Medulla oblongata (tissue), 1 donor: ENCODE measurements at regions not wholly inside any gene's neighbourhood (a gene's known extent, or its start where the extent isn't known, plus 50 kb on each side); places are given as distances from the start of the nearest gene placed in this dataset.

Source experiments
- DNase-seq: peaks from one replicate; pipeline ENCODE4 v3.0.0-alpha.2; 2015; ENCODE audit errors: extremely low spot score

DNA sequence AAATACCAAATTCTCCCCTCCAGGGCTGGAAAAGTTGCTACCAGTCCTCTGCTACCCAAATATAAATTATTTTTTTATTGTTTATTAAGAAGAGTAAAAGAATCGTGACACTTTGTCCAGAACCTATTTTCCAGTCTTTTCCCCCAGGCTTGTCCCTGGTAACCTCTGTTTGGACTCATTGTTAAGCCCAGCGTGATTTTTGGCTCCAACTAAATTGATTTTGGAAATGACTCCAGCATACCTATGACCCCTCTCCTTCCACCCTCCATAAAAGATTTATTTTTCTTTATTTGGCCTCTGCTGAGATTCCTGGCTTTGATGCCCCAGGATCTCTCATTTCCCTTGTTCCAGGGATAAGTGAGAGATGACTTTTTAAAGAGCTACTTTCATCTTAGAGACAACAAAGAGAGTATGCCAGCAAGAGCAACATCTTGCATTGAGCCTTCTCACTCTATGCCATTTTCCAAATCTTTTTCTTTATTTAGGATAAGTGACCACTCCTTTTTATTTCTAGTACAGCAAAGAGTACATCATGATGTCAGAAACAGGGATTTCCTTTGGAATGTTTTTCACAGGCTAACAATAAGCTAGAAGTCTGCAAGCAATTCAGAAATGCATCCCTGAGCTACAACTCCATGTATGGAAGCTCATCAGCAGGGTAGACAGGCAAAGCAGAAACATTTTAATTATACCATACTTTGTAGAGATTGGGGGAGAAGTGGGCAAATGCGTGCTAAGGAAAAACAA lies 75.8 kb downstream of the DAD1 start:
- DNase-seq: no peak

DNA sequence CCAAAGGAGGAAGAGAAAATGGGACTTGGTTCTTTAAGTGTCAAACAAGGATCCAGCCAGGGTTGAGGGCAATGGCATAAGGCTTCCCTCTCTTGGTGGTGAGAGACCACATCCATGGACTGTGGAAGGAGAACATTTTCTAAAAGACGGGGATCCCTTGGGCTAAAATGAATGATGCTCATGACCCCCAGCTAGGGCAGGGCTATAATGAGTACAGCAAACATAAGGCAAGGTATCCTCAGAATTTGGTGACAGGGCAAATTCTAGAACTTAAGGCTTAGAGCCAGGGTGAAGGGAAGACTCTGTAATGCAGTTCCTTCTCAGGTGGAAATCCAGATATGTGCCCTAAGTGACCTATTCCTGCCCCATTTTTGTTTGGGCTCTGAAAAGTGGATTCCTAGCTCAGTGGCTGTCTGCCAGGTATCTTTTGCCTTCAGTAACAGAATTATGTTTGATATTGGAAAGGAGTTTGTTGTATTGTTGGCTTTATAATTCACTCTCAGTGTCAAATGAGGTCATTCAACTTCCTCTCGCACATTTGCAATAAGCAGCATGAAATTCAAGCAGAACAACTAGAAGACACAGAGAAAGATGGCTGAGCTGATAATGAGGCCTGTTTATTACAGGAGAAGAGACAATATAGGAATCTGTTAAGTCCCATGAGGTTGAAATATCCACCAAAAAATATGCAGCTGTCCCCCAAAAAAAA lies 76.8 kb downstream of the DAD1 start:
- no peak for DNase-seq

DNA sequence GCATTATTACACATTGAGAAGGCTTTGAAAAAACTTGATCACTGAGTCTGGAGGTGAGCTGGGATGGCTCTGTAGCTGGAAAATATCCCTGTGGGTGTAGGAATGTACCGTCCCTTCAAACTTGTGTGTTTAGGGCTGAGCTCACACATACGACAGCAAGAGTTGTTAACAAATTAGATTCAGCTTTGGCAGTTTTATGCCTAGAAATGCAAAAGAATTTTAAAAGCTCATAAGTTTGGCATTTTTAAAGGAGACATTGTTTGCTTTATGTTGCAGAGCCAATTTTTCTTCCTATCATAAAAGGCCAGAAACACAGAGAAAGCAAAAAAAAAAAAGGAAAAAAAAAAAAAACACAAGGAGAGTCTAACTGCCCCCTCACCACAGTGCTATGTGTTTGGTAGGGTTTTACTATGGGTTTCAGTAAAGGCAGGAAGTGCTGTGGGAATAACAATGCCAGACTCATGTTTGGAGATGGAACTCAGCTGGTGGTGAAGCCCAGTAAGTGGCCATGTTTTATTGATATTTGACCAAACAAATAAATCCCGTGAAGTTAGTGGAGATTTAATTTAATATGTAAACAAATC lies 78.4 kb downstream of the DAD1 start:
- no peak for DNase-seq

DNA sequence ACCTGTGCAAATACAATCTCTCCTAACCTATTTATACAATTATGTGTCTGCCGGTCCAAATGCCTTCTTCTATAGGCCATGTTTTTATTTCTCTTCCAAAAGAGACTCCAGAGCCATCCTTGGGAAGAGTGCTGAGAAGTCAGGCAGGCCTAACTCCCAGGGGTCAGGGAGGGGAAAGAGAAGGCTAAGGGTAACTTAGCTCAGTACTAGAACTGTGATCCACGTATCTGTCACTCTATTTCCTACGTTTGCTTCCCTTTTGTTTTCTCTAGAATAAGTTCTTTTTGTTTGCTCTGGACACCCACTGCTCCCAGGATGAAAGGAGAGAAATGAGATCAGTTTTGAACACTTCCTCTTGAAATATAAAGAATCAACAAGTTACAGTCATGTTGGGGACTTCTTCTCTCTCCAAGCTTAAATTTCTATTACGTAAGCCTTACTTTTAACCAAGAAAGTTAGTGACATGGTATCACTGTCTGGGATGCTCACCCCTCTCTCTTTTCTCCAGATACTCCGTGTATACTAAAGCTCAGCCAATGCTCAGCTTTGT lies 79.2 kb downstream of the DAD1 start:
- no peak for DNase-seq

DNA sequence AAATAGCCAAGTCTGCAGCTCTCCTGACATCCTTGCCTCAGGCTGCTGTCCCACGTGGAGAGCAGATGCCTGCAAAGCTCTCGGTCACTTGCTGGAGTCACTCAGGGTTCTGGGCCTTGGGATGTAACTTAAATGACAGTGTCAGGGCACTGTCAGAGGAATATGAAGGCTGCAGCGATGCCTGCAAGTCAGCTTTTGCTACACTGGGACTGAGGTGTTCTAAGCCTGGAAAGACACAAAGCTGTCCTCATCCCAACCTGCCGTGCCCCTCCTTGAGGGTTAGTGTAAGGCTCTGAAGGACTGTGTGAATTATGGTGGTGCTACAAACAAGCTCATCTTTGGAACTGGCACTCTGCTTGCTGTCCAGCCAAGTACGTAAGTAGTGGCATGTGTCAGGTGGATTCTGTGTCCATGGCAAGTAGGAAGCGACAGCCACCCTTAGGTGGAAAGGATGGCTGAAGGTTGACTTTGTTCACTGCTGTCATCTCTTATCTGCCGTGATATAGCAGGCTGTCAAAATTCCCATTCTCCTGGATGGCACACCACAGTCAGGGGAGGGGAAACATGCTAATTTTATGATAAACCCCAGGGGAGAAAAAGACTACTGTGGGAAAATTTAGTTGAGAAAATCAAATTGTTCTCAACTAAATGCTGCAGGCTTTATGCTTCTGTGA lies 79.9 kb downstream of the DAD1 start:
- no peak for DNase-seq

DNA sequence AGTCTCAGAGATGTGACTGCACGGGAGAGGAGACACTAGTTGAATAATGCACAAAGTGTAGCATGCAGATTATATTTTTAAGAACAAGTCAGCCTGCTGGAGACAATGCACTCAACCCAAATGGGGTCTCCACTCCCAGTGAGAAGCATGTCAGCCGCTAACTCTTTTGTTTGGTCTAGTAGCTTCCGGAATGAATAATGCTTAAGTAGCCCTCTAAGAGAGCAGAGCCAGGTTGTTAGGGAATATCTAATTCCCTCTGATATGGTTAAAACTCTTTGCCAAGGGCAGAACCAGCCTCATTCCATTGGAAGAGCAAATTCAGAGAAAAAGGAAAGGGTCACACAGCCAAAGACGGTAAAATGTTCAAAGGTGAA lies 80.4 kb downstream of the DAD1 start:
- no peak for DNase-seq

DNA sequence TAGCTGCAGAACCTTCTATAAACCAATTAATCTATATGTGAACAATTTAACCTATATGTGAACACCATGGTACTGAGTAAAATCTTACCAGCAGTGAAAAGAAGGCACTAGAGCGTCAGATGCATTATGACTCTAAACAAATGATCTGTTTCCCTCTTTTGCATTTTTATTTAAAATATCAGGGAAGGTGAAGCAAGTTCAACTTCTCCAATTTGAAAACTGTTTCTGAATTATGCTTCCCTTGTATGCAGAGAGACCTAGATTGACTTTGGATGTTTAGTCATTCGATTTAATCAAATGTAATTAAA lies 80.9 kb downstream of the DAD1 start:
- no peak for DNase-seq

DNA sequence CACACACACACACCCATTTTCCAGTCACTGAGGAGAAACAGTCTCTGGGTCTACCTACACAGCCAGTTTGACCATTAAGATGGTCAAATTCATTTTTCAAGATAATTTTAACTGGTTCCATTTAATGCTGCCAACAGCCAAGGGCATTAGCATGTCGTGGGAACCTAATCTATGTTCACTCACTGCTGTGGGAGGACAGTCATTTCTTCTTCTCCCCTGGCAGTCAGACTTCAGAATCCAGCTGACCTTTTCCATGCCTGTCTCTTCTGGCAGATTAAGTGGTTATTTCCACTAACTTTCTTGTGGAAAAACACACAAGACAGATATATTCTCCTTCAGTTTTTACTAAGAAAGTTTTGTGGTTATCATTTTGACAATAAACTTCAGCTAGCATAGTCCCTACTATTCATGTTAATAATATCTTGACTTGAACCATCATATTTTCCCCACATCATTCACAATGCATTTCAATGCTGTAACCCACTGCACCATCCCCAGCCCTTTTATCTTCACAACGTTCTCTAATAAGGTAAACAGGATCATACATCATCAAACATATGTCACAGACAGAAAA lies 82.2 kb downstream of the DAD1 start:
- no peak for DNase-seq

DNA sequence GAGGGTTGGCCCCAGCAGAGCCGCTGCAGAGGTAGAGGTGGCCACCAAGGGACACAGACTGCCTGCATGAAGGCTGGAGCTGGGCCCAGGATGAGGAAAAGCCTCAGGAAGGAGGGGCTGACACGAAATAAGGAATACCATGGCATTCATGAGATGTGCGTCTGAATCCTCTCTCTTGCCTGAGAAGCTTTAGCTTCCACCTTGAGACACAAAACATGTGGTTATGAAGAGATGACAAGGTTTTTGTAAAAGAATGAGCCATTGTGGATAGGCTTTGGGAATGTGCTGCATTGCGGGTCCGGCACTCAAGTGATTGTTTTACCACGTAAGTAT lies 82.7 kb downstream of the DAD1 start:
- no peak for DNase-seq

DNA sequence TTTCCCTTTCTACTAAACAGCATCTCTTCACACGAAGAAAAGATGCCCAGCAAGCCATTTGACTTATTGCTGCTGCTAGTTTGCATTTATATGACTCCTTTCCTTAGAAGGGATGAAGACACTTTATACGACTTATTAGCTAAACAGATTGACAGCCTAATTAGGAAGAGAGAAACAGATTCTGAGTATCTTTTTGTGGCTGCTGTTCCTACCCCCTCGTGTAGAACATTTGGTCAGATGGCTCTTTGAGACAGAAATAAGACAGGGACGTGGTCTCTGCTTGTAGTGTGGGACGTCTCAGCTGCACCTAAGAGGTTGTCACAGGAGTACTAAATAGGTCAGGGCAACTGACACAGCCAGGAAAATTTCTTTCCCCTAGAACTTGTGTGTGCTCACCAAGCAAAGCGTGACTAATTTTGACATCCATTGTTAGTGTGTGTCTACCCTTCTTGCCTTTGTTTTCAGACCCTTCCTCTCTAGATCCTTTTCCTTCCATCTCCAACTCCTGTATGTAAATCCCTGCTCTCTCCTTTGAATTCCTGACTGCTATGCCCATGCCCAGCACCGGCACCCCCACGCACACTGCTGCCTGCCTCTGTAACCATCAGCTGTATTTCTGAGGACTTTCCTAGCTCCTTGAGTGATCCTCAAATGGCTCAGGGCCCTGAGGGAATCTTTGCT lies 83.2 kb downstream of the DAD1 start:
- DNase-seq: no peak

DNA sequence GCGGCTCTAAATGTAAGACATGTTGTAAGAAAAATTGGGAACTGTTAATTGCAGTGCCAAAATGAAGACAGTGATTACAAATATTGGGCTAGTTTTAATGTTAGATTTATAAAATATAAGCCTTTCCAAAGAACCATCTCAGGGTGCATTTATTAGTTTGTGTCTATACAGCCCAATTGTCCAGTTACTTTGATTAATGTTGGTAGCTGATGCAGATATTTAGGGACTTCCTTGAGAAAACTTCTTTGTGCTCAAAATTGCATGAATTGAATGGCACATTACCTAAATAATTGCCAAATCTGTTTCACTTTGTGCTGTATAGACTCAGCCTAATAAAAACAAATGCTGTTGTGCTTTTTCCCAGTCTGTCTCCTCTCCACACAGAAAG lies 83.7 kb downstream of the DAD1 start:
- DNase-seq: no peak

DNA sequence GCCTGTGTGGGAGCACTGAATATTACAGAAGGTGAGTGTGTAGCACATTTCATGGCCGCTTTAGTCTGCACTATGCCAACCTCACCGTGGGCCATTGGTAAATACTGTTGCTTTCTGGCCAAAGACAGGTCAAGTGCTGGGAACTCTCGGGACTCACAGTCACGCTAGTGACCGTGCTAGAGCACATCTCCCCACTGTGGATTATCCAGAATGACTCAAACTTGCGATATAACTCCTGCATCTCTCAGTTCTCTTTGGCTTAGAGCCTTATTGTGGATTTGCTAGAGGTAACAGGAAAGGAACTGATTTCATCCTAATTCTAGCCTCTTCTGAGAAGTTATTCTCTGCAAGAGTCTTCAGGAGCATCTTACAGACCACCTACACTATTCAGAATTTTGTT lies 86.5 kb downstream of the DAD1 start:
- no peak for DNase-seq

DNA sequence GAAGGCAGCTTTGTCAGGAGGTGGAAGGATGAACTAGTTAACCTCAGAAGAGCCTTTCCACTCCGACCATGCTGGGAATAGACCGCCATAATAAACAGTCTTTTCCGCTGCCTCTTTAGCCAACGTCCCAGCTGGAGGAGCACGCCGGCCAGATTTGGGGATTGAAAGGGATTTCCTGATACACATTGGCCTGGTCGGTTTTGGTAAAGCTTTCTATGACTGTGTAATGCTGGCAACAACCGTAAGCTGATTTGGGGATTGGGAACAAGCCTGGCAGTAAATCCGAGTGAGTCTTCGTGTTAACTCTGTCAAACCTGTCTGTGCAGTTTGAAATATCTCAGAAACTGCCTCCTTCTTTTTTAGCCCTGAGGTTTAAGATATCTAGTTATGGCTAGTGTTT lies 87.0 kb downstream of the DAD1 start:
- no peak for DNase-seq

DNA sequence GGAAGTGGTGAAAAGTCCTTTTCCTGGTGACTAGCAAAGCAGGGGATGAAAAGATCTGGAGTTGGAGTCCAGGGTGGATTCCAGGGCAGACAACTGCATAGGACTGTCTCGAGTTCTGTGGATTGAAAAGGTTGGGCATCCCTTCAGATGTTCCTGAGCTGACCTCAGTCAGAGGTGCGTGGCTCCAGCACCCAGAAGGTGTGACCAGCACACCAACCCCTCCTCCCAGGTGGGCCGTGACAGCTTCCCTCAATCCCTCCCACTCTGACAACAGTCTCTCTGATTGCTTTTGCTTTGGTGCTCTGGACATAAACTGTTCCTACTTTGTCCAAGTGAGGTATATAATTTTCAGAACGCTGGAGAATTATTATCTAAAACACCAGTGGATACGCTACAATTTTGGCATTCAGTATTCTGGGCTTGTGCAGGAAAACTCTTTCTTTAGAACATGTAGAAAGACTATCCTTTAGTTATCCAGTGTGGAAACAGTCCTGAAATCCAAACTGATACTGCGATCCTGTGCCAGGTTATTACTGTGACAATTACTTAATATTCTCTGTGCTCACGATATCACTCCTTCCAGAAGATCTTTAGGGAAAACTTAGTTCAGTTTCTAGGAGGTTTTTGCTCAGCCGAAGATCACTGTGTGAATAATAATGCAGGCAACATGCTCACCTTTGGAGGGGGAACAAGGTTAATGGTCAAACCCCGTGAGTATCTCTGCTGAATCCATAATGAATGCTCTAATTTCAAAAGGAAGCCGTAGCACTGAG lies 87.9 kb downstream of the DAD1 start:
- no peak for DNase-seq

DNA sequence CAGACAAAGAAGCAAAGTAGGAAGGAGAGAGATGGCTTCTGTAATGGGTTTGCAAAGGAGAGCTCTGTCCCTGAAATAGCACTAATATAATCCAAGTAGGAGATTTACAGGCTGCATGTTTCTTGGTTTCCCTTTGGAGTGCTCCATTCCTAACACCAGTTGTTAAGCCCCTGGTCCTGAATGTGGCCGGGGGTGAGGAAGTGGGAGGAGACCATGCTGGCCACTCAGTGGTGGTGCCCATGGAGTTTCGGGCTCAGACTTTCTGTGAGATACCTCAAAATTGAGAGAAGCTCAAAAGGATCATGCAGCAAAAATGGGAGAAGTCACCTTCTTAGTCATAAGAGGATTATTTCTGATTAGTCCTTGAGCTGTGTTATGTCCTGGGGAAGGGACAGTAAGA lies 88.5 kb downstream of the DAD1 start:
- DNase-seq: no peak

DNA sequence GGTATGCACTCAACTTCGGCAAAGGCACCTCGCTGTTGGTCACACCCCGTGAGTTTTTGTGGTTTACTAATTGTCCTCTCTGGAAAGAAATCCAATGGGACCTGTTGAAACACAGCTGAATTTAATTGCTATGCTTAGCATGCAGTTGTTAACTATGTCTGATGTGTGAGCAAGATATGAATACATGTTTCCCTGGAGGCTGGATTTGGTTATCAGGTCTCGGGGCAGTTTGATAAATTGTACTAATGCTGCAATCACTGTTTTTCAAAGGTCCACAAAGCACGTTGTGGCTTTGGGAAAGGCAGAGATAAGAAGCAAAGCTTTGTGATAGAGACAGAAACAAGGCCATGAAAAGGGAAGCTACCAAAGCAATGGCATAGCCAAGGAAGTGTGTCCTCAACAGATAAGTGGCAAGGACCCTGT lies 91.3 kb downstream of the DAD1 start:
- no peak for DNase-seq

DNA sequence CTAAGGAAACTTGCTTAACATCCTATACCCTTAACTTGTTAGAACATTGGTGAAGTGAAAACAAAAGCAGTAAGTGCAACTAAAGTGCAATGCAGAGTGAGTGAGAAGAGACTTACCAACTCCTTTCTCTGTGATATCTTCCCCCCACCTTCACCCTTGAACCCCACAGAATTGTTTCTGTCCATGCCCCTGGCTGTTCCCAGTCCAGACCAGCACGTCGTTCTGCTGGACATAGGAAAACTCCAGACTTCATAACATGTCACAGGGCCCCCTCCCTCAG lies 91.9 kb downstream of the DAD1 start:
- DNase-seq: no peak

DNA sequence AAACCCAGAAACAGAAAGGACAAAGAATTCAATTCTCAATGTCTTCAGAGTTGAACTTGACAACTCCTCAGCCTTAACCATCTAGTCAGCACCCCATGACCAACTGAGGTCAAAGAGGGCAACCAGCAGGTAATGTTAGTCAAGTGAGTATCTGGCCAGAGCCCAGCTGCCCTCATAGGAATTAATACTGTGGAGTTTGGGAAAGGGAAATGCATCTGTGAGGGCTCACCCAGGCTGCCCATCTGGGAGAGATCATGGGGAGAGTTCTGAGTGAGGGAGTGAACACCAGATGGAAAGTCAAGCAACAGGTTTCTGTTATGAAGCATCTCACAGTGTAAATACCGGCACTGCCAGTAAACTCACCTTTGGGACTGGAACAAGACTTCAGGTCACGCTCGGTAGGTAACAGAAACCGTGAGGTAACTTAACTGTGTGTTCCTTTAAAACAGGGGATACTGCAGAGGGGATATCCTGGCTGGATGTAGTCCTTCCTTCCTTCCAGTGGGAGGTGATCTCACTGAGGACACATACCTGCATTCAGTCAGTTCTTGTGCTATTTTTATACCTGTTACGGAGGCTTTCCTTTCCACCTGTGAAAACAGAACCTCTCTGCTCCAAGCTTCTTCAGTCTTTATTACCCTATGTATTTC lies 94.4 kb downstream of the DAD1 start:
- DNase-seq: no peak

DNA sequence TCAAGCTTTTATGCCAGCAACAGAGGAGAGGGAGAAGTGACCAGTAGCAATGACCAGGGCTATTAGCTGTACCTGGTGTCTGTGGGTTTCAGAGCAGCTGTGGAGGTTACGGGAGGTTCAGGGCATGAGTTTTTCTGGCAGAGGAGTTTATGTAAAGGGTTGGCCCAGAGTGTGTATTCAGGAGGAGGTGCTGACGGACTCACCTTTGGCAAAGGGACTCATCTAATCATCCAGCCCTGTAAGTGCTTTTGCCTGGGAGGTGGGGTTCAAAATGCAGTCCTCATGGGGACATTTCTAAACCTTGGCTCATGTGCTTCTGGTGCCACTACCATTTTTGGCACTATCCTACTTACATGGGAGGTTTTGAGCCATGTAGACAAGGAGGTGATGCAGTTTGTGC lies 95.3 kb downstream of the DAD1 start:
- DNase-seq: no peak

DNA sequence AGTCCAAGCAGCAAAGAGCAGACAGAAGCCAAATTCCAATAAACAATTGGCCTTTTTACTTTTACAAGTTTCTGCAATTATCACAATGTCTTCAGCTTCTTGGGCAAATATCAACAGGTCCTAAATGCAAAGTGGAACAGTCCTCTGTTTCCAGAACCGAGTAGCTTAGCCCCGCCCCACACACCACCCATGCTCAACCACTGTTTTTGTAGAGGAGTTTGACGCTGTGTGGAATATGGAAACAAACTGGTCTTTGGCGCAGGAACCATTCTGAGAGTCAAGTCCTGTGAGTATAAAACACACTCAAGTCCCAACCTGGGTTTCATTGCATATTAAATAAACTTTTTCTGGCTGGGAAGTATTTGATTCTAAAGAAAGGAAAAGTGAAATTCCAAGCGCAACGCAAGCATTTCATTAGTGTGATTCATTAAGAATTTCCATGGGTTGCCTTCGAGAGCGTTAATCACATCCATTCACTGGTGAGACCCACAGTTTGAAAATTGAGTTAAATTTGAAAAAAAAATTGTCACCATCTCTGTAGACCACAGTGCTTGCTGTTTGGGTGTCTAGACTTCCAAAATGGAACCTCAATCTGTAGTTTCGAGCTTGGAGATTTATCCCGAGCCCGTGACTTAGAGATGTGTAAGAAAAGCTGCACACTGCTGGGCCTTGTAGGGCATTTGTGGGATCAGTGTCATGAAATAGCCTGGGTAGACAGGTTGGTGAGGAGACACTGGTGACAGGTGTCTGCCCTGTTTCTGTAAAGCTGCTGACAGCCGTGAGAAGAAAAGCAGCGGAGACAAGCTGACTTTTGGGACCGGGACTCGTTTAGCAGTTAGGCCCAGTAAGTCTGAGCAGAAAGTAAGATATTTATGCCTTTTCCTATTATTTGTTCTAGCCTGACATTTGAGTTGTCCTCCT lies 96.1 kb downstream of the DAD1 start:
- no peak for DNase-seq
